ENCODE measurements at regions not wholly inside any gene's neighbourhood (a gene's known extent, or its start where the extent isn't known, plus 50 kb on each side); places are given as distances from the start of the nearest gene placed in this dataset.
"Not testable (repeated sequence)": the region's sequence is repeated elsewhere in the genome, so short reads cannot be mapped to it uniquely, and the experiment has no call there.

DNA sequence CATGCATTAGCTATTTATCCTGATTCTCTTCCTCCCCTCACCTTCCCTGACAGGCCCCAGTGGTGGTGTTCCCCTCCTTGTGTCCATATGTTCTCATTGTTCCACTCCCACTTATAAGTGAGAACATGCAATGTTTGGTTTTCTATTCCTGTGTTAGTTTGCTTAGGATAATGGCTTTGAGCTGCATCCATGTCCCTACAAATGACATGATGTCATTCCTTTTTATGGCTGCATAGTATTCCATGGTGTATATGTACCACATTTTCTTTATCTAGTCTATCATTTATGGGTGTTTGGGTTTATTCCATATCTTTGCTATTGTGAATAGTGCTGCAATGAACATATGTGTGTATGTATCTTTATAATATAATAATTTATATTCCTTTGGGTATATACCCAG is 219.4 kb downstream of the CYB561 start:
- TF ChIP-seq, protein P1, sequence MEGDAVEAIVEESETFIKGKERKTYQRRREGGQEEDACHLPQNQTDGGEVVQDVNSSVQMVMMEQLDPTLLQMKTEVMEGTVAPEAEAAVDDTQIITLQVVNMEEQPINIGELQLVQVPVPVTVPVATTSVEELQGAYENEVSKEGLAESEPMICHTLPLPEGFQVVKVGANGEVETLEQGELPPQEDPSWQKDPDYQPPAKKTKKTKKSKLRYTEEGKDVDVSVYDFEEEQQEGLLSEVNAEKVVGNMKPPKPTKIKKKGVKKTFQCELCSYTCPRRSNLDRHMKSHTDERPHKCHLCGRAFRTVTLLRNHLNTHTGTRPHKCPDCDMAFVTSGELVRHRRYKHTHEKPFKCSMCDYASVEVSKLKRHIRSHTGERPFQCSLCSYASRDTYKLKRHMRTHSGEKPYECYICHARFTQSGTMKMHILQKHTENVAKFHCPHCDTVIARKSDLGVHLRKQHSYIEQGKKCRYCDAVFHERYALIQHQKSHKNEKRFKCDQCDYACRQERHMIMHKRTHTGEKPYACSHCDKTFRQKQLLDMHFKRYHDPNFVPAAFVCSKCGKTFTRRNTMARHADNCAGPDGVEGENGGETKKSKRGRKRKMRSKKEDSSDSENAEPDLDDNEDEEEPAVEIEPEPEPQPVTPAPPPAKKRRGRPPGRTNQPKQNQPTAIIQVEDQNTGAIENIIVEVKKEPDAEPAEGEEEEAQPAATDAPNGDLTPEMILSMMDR (IDR thresholded peaks at IDR 0.05), result not testable (repeated sequence)
- not testable (repeated sequence) for TF ChIP-seq POLR2A (IDR thresholded peaks at IDR 0.05)

Data from thyroid gland (tissue), 4 donors.